ENCODE measurements at regions not wholly inside any gene's neighbourhood (a gene's known extent, or its start where the extent isn't known, plus 50 kb on each side); places are given as distances from the start of the nearest gene placed in this dataset.

GRCh38 chr18:61690418-61691138 lies 202.2 kb downstream of the RNF152 start:
- TF ChIP-seq POLR2A (IDR thresholded peaks at IDR 0.05) (no peak), CTCF (IDR thresholded peaks at IDR 0.05) (no peak)

Data from ovary (tissue), 3 donors.